Stimulated activated CD8-positive, alpha-beta memory T cell treated with anti-CD3 and anti-CD28 coated beads, Interleukin-4, amount 100 ng/mL, for 24 hours (primary cell): ENCODE measurements at regions not wholly inside any gene's neighbourhood (a gene's known extent, or its start where the extent isn't known, plus 50 kb on each side); places are given as distances from the start of the nearest gene placed in this dataset.
"Not testable (repeated sequence)": the region's sequence is repeated elsewhere in the genome, so short reads cannot be mapped to it uniquely, and the experiment has no call there.

ENCODE experiments used
- DNase-seq: peaks from one replicate; pipeline ENCODE4 v3.0.0-alpha.2; 2020; ENCODE audit warnings: low read depth

DNA sequence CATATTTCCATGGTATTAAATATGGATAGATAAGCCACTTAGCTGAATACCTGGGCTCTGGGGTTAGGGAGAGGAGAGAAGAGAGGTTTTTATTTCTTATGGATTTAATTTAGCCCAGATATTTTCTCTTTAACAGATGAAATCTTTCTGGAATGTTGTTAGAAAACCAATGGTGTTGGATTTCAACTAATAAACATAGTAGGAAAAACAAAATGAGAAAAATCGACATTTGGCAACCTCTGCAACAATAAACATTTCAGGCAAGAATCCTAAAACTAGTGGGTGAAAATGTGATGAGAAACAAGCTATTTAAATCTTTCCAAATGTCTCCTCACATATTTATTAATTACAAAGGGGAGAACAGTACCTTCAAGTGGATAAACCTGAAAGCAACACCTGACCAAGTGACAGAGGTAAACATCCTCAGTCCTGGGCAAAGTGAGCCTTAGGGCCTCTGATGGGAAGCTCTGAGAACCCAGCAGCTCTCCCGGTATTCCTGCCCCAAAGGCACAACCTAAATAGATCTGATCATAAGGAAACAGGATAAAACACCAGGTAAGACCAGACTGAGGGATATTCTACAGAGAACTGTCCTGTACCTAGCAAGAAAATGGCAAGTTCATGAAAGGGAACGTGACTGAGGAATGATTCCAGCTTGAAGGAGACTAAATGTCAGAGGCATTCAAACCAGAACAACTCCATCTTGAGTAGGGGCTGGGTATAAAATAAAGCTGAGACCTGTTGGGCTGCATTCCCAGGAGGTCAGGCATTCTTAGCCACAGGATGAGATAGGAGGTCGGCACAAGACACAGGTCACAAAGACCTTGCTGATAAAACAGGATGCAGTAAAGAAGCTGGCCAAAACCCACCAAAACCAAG, 163.7 kb downstream of the ESM1 start:
- DNase-seq: no peak

- no peak for DNase-seq
Measured at GRCh38 chr5:54820346-54821134, 164.9 kb downstream of the ESM1 start.

- DNase-seq: no peak
Measured at GRCh38 chr5:54807421-54807820, 178.0 kb downstream of the ESM1 start.

- no peak for DNase-seq
Measured at GRCh38 chr5:54804521-54804920, 180.9 kb downstream of the ESM1 start.

- DNase-seq: no peak
Measured at GRCh38 chr5:54804086-54804485, 181.3 kb downstream of the ESM1 start.

DNA sequence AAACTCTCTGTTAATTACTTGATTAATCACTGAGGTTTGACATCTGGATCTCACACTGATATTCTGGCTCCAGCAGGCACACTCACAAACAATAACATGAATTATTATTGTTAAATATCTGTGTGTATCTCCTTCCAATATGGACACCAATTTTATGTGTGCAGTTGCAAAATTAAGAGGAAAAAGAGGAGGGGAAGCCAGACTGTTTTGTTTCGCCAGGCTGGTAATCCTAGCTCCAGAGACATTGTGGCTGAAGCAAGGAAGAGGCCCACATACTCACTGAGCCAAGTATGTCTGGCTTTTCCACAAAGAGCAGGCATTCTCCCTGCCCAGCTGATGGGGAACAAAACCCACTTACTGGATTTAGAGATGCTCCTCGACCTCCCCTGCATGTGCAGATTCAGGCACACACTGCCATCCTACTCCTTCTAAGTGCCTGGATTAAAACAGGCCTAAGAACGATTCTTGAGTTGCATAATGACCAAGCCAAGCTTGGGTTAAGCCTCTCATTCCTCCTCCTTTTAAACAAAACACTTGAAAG, 181.9 kb downstream of the ESM1 start:
- DNase-seq: no peak

- no peak for DNase-seq
Measured at GRCh38 chr5:54799645-54800044, 185.7 kb downstream of the ESM1 start.

DNA sequence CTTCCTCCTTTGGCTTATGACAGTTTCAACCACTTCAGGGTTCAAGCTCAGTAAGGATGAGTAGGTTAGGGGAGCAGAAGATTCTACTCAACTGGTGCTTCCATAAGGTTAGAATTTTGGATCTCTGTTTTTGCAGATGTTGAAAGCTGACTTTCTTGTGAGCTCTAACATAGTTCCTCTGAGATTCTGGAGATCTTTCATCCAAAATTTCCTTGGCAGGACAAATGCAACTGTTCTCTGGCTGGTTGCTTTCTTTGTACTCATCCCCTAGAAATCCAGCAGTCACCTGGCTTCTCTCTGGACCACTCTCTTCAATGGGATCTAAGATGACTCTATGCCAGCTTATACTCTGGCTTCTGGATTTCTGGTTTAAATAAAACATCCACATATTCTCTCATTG, 189.6 kb downstream of the ESM1 start:
- no peak for DNase-seq

DNA sequence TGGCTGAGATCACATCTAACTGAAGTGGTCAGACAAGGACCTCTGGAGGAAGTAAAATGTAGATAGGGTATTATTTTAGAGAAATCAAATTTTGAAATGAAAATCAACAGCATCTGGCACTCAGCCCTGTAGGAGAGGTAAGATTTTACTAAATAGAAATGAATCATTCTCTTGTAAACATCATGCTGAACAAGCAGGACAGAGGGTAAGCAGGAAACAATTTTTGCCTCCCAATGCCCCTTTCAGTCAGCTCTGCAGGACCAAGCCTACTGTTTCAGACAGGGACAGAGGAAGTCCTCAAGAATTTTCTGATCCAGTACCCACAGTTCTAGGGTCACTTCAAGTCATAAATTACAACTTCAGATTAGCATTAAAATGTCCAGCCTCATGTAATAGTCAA, 190.1 kb downstream of the ESM1 start:
- no peak for DNase-seq

DNA sequence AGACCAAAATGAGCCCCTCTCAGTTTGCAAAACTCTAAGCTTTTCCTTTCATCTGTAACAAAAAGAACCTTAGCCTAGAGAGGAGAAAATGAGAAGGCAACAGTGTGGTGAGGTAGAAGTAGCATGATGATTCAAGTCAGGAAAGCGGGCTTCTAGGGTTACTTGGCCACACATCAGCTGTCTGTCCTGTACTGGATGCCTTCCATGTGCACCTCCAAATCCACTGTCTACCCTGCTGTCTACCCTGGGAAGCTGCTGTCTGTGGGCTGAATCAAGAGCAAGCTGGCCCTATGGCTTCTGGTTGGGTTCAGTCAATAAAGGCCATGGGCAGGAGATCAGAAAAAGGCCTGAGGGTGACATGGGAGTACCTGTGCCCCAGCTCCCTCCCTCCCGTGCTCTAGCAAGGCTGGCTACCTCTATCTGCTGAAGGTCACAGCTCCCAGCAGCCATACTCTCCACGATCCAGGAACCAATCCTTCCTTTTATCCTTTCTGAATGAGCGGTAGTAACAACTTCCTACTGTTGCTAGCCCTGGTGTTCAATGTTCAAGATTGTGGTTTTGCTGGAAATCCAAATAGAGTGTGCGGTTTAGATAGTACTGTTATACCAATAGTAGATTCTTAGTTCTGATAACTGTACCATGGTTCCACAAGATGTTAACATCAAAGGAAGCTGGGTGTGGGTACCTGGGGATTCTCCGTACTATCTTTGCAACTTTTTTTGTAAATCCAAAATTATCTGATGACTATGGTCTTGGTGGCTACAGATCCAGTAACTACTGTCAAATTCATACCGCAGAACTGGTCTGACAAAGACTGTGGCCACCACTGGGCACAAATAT, 191.0 kb downstream of the ESM1 start:
- no peak for DNase-seq

DNA sequence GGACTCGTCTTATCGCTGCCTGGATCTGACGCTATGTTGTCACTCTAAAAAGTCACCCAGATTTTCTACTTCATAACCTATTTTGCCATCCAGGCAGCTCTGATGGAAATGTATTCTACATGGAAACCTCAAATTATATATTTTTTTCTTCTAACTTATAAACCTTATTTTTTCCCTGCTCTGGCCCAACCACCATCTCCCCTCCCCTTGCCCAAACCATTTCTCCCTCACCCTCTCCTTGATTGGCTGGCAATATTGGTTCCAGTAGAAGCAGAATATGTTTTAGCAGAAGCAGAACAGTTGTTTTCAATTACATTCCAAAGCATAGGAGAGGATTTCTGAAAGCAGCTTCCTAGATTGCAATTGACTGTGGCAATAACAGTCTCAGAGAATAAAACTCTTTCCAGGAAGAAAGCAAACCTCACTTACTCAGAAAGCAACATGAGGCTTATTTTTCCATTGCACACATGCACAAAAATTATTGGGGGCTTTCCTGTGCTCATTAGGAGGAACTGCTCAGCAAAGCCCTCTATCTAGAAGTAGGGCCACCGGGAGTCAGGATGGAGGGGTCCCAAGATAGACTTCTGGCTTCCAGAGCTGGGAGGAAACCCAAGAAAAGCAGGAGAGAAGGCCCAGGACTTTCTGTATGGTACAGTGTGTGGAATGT, 191.8 kb downstream of the ESM1 start:
- DNase-seq: no peak

DNA sequence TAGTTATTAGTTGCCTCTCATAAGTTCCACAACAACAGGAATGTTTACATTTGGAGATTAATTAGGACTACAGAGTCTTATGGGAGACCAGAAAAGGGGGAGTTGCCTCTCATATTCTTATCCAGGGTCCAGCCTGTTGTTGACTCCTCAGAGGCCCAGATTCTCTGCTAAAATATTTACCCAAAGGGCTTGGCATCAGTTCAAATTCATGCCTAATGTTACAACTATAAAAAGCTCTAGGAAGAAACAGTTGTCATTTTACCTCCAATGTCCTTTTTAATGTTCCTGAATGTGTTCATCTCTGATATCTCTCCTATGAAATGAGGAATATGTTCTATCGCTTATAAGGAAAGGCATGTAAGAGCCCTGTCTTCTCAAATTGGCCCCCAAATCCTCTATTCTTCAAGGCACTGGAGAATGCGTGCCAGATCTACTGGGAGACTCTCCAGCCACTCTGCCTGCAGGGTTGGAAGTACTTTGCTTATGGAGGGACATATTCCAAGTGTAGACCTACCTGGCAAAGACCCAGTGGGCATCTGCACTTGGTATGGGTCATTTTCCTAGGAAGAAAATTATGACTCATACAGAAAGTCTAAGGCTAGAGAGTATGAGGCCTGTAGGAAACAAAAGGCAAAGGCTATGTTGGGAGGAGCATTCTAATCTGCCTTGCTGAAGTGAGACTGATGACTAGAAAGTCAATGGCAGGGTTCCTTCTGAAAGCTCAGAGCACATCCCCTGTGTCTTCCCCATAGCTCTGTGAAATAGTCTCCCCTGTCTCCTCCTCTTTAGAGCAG, 192.6 kb downstream of the ESM1 start:
- no peak for DNase-seq

GRCh38 chr5:54787910-54788309, 197.5 kb downstream of the ESM1 start:
- DNase-seq: not testable (repeated sequence)

DNA sequence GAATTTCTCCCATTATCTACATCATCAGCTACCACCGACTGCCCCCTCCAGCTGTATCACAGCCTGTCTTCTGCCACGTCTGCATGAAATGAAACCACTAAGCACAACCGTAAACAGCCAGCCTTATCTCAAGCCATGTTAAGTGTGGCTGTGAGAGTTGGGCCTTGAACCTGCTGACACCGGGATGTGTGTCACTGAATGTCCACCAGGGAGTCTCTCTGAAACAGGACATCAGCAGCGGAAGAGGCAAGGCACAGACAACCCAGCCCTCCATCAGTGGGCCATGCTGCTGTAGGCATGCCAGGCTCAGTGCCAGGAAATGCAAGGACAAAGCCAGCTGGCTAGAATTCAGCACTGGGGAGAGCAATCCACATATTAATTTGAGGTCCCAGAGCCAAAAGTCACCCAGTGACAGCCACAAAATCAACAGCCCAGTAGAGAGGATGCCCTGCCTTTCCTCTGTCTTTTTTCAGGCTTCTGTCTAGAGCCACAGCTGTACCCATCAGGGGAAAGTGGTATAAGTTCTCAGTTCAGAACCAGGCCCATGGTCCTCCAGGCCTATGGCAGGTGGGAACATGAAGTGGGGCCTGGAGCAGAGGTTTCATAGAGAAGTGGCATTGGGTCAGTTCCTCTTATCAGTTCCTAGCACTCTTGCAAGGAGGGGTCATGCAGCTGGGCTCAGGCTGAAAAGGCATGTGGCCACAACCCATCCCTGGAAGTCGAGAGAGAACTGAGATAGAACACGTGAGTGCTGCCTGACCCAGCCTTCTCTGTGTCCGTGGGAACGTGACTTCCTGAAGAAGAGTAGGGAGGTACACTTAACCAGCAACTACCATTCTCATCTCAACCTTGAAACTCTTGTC, 199.4 kb downstream of the ESM1 start:
- DNase-seq: no peak

GRCh38 chr5:54778783-54779182, 206.6 kb downstream of the ESM1 start:
- DNase-seq: no peak

- no peak for DNase-seq
Measured at GRCh38 chr5:54775645-54776044, 209.7 kb downstream of the ESM1 start.

DNA sequence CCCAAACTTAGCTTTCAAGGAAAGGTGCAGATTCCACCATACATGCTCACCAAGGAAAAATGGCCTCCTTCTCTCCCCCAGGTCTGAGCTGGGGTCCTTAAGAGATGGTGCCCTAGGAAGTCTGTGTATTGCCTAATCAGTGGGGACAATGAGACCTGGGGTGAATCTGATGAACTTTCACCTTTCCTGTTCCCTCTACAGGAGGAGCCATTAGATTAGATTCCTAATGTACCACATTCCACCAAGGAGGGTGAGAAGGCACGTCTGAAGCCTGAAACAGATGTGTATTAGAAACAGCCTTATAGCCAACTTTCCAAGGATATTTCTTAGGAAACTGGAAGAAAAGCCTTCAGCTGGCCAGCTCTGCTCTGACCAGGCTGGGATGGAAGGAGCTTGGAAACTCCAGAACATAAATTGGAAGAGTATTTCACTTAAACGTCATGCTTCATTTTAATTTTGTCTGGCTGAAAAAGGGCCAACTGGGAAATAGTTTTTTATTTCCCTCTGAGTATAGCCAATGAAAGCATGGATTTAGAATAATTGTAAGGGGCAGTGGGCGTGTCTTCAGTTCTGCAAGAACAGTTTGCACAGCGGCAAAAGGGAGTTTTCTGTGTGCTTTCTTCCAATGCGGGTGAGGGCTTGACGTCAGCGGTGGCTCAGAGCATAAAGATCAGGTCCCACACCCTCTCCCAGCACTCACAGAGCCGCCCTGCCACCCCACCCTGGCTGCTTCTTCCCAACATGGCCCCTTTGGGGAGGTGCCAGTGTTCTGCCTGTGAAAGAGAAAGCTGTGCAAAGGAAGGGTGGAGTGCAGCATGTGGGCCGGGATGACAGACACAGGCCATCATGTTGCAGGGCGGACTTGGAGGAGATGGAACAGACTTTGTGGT, 210.9 kb downstream of the ESM1 start:
- no peak for DNase-seq

DNA sequence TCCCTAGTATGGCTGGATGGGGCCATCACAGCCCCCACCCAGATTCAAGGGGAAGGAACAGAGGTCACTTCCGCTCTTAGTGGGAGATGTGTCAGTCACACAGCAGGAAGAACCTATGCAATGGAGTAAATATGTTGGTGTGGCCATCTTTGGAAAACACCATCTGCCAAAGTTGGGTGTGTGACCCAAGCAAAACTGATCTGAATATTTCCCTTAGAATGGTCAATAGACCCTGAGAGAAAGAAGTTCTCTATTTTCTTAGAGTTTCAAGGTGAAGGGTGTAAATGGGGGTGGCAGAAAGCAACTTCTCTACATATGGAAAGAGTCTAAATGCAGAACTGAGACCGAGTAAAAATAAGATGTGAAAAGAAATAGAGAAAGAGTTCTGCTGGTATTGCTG, 212.7 kb downstream of the ESM1 start:
- no peak for DNase-seq

DNA sequence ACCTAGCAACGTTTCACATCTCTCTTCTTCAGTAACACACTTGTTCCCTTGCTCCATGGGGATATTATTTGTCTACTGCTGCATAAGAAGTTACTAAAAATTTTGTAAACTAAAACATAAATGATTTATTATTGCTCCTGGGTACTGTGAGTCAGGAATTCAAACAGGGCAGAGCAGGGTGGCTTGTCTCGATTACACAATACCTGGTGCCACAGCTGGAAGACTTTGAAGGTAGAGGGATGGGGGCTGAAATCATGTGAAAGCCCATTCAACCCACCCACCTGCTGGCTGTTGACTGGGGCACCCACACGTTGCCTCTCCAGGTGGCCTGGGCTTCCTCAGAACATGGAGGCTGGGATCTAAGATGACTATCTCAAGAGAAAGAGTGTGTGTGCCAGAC, 213.2 kb downstream of the ESM1 start:
- no peak for DNase-seq
